ENCODE measurements at regions not wholly inside any gene's neighbourhood (a gene's known extent, or its start where the extent isn't known, plus 50 kb on each side); places are given as distances from the start of the nearest gene placed in this dataset.

DNA sequence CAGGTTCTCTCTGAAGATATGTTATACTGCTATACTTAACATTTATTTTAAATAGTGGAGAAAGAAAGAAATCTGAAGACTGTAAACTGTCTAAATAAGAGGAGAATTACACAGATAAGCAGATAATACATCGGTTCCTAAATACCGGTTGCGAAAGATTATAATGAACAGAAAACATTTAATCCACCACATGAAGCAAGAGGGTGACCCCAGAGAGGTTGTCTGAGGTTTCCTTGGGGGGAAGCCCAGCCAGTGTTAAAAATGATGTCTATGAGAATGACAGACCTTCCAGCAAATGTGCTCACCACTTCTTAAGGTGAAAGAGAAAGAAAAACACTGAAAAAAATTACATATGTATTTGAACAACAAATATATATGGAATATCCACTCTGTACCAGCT, 356.4 kb upstream of the KAZN start:
- Histone ChIP-seq H3K36me3 (ENCODE audit: control insufficient read depth in 2 of 2, extremely low read depth in 1 of 2, insufficient read depth in 2 of 2, low read length in 2 of 2) (no peaks in the 10 kb centered on the region), H3K79me2 (ENCODE audit: control insufficient read depth, insufficient read depth, low read length) (no peaks in the 10 kb centered on the region), H3K4me3 (replicated peaks in 1 of 3; ENCODE audit: insufficient read depth in 1 of 3, low read depth in 1 of 3, low read length in 3 of 3) (no peak overlapping the region), H2AFZ (ENCODE audit: low read depth, low read length) (no peak overlapping the region), H3K4me2 (ENCODE audit: insufficient read depth, low read length) (no peak overlapping the region), H3K4me1 (ENCODE audit: control insufficient read depth, extremely low read depth, insufficient read depth, low read length) (no peaks in the 10 kb centered on the region), H3K9ac (replicated peaks; ENCODE audit: extremely low read depth, insufficient read depth, low read length) (no peak overlapping the region), H3K27me3 (ENCODE audit: control insufficient read depth in 2 of 2, insufficient read depth in 2 of 2, low read length in 2 of 2) (no peaks in the 10 kb centered on the region), H4K20me1 (replicated peaks; ENCODE audit: control insufficient read depth, extremely low read depth, insufficient read depth, low read length) (no peaks in the 10 kb centered on the region), H3K9me1 (replicated peaks; ENCODE audit: control insufficient read depth, extremely low read depth, insufficient read depth, low read length) (no peaks in the 10 kb centered on the region), H3K9me3 (replicated peaks; ENCODE audit: control insufficient read depth, insufficient read depth, low read length) (no peaks in the 10 kb centered on the region), H3K27ac (ENCODE audit: insufficient read depth, low read depth, low read length) (no peak overlapping the region)
- BruUV-seq (replicated peaks), result no TSS peak
- no peak for FAIRE-seq
- ChIA-PET CTCF (no interaction called here), POLR2A (no interaction called here)
- intact Hi-C loops (cut with micrococcal nuclease) (no loop called here), dilution Hi-C loops (cut with MboI; ENCODE audit: extremely low pct_ligation_motif_present, low sequenced_read_pairs) (no loop called here)
- DNase-seq (ENCODE audit: low read depth, low spot score), result no peak
- TF ChIP-seq MYC (IDR thresholded peaks at IDR 0.05; ENCODE audit: low read depth, low read length), result no peak
- TF ChIP-seq POLR2A (IDR thresholded peaks at IDR 0.05; ENCODE audit: low read depth, low read length), result no peak
- TF ChIP-seq GATA2 (IDR thresholded peaks at IDR 0.05; ENCODE audit: insufficient read depth, insufficient read length, low read depth, low read length), result no peak
- TF ChIP-seq EZH2 (IDR thresholded peaks at IDR 0.05; ENCODE audit: borderline replicate concordance, low read depth, low read length, severe bottlenecking), result no peak
- TF ChIP-seq POLR2AphosphoS5 (IDR thresholded peaks at IDR 0.05; ENCODE audit: insufficient read depth, low read depth, low read length), result no peak
- TF ChIP-seq, protein P1, sequence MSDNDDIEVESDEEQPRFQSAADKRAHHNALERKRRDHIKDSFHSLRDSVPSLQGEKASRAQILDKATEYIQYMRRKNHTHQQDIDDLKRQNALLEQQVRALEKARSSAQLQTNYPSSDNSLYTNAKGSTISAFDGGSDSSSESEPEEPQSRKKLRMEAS (IDR thresholded peaks at IDR 0.05; ENCODE audit: insufficient read depth, insufficient read length), result no peak
- no peak for TF ChIP-seq JUN (IDR thresholded peaks at IDR 0.05; ENCODE audit: borderline replicate concordance, insufficient read depth, insufficient read length, low read depth)
- TF ChIP-seq, protein P2, sequence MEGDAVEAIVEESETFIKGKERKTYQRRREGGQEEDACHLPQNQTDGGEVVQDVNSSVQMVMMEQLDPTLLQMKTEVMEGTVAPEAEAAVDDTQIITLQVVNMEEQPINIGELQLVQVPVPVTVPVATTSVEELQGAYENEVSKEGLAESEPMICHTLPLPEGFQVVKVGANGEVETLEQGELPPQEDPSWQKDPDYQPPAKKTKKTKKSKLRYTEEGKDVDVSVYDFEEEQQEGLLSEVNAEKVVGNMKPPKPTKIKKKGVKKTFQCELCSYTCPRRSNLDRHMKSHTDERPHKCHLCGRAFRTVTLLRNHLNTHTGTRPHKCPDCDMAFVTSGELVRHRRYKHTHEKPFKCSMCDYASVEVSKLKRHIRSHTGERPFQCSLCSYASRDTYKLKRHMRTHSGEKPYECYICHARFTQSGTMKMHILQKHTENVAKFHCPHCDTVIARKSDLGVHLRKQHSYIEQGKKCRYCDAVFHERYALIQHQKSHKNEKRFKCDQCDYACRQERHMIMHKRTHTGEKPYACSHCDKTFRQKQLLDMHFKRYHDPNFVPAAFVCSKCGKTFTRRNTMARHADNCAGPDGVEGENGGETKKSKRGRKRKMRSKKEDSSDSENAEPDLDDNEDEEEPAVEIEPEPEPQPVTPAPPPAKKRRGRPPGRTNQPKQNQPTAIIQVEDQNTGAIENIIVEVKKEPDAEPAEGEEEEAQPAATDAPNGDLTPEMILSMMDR (IDR thresholded peaks at IDR 0.05; ENCODE audit: extremely low read depth in 1 of 2, insufficient read depth in 1 of 2, low read depth in 1 of 2, low read length in 2 of 2), result no peak
- no peak for TF ChIP-seq FOS (IDR thresholded peaks at IDR 0.05; ENCODE audit: borderline replicate concordance, insufficient read depth, low read length)
